SK-N-SH (cell line): ENCODE measurements at regions not wholly inside any gene's neighbourhood (a gene's known extent, or its start where the extent isn't known, plus 50 kb on each side); places are given as distances from the start of the nearest gene placed in this dataset.

Experiments
- CTCF ChIA-PET: fragments of 300-600, 350-600 bp; formaldehyde crosslinking; extraction: SDS; loops from one replicate; lab custom pipeline; 2021; lab: Yijun Ruan, JAX
- POLR2A ChIA-PET: fragments of 350-600 bp; sonication (Branson Sonifier 250); formaldehyde crosslinking; extraction: SDS; loops from one replicate; lab custom pipeline; 2020; ENCODE audit warnings: antibody characterized with exemption, inconsistent platforms; lab: Yijun Ruan, JAX
- DNase-seq: peaks from one replicate; pipeline ENCODE4 v3.0.0; 2012
- H2AFZ ChIP-seq: fragments of 200-600 bp; sonication (generic); 2 replicates; pipeline ENCODE4 v1.8.1; 2016; ENCODE audit warnings: antibody characterized with exemption, mild to moderate bottlenecking, low read depth
- H3F3A ChIP-seq: fragments of 200-600 bp; sonication (generic); replicated peaks from 2 replicates; pipeline ENCODE3; 2016; ENCODE audit warnings: antibody characterized with exemption, mild to moderate bottlenecking; ENCODE audit not compliant: insufficient read depth
- H3K27ac ChIP-seq, 2 experiments: fragments of 200-500 bp in 1 of 2; fragments of 200-600 bp in 1 of 2; sonication (Bioruptor generic) in 1 of 2; sonication (generic), shearing (Covaris generic) in 1 of 2; 2 replicates each; pipeline versions ENCODE4 v1.5.1 to v1.6.1; 2014 to 2016; ENCODE audit warnings: low read depth in 2 of 2, inconsistent platforms in 1 of 2, low read length in 1 of 2, mild to moderate bottlenecking in 1 of 2, mixed read lengths in 1 of 2
- H3K27me3 ChIP-seq: fragments of 200-600 bp; sonication (generic), shearing (Covaris generic); 2 replicates; pipeline ENCODE4 v1.6.1; 2016; ENCODE audit warnings: mixed run types; ENCODE audit not compliant: insufficient read depth
- H3K36me3 ChIP-seq, 2 experiments: fragments of 200-500 bp in 1 of 2; fragments of 200-600 bp in 1 of 2; sonication (Bioruptor generic) in 1 of 2; sonication (generic) in 1 of 2; replicated peaks in 1 of 2; 2 replicates each; pipeline versions ENCODE3 to v1.5.1; 2014 to 2016; ENCODE audit warnings: low read length in 1 of 2, mild to moderate bottlenecking in 1 of 2; ENCODE audit not compliant: insufficient read depth in 2 of 2, control insufficient read depth in 1 of 2
- H3K4me1 ChIP-seq, 2 experiments: fragments of 200-500 bp in 1 of 2; fragments of 200-600 bp in 1 of 2; sonication (Bioruptor generic) in 1 of 2; sonication (generic), shearing (Covaris generic) in 1 of 2; 2 replicates each; pipeline versions ENCODE4 v1.5.1 to v1.6.1; 2014 to 2016; ENCODE audit warnings: low read depth in 1 of 2, low read length in 1 of 2, mixed run types in 1 of 2; ENCODE audit not compliant: insufficient read depth in 2 of 2, control insufficient read depth in 1 of 2
- H3K4me2 ChIP-seq: fragments of 200-600 bp; sonication (generic), shearing (Covaris generic); 2 replicates; pipeline ENCODE4 v1.6.1; 2017; ENCODE audit warnings: mixed run types
- H3K4me3 ChIP-seq, 2 experiments: fragments of 200-500 bp in 1 of 2; fragments of 200-600 bp in 1 of 2; sonication (Bioruptor generic) in 1 of 2; sonication (generic), shearing (Covaris generic) in 1 of 2; 2 replicates each; pipeline versions ENCODE4 v1.5.1 to v1.8.1; 2014 to 2016; ENCODE audit warnings: low read depth in 2 of 2, inconsistent platforms in 1 of 2, low read length in 1 of 2, mild to moderate bottlenecking in 1 of 2, mixed read lengths in 1 of 2, moderate library complexity in 1 of 2
- H3K79me2 ChIP-seq: fragments of 200-600 bp; sonication (generic); 2 replicates; pipeline ENCODE4 v1.8.1; 2017; ENCODE audit warnings: mild to moderate bottlenecking; ENCODE audit not compliant: insufficient read depth
- H3K9ac ChIP-seq: fragments of 200-600 bp; sonication (generic); 2 replicates; pipeline ENCODE4 v1.6.1; 2017; ENCODE audit warnings: mixed run types
- H3K9me2 ChIP-seq: fragments of 200-600 bp; sonication (generic); 2 replicates; pipeline ENCODE4 v1.6.1; 2017; ENCODE audit warnings: mixed run types
- H3K9me3 ChIP-seq: fragments of 200-600 bp; sonication (generic); 2 replicates; pipeline ENCODE4 v1.6.1; 2017; ENCODE audit warnings: mixed run types, mild to moderate bottlenecking, moderate library complexity
- H4K20me1 ChIP-seq: fragments of 200-600 bp; sonication (generic); 2 replicates; pipeline ENCODE4 v1.6.1; 2017; ENCODE audit warnings: mild to moderate bottlenecking, mixed run types; ENCODE audit not compliant: insufficient read depth
- EZH2phosphoT487 ChIP-seq: fragments of 200-600 bp; sonication (generic); IDR thresholded peaks from 2 replicates; pipeline ENCODE4 v1.6.1; 2017; ENCODE audit warnings: low read depth, mixed run types, mild to moderate bottlenecking, antibody characterized with exemption, moderate library complexity, borderline replicate concordance
- FOXJ3 ChIP-seq: sonication (generic); formaldehyde crosslinking; IDR thresholded peaks from 2 replicates; pipeline ENCODE4 v1.5.1; 2020; ENCODE audit warnings: mild to moderate bottlenecking, missing genetic modification reagents
- FOXM1 ChIP-seq: IDR thresholded peaks from 2 replicates; pipeline ENCODE4 v1.4.0; 2012; ENCODE audit warnings: low read depth, mild to moderate bottlenecking
- MEF2A ChIP-seq: IDR thresholded peaks from 2 replicates; pipeline ENCODE4 v1.4.0; 2012; ENCODE audit warnings: low read depth, borderline replicate concordance
- MXI1 ChIP-seq: IDR thresholded peaks from 2 replicates; pipeline ENCODE4 v1.6.1; 2012; ENCODE audit warnings: mild to moderate bottlenecking, low read depth, low read length, improper control_type of control experiment
- NFIC ChIP-seq: IDR thresholded peaks from 2 replicates; pipeline ENCODE4 v1.4.0; 2012; ENCODE audit warnings: borderline replicate concordance
- NRF1 ChIP-seq: IDR thresholded peaks from 2 replicates; pipeline ENCODE4 v1.6.1; 2012; ENCODE audit warnings: low read depth, mild to moderate bottlenecking, low read length
- POLR2AphosphoS5 ChIP-seq: IDR thresholded peaks from 2 replicates; pipeline ENCODE4 v1.6.1; 2012; ENCODE audit warnings: low read depth, low read length
- RCOR1 ChIP-seq: fragments of 150-350 bp; IDR thresholded peaks from 2 replicates; pipeline ENCODE4 v1.6.1; 2017; ENCODE audit warnings: antibody characterized with exemption, low read length
- RFX5 ChIP-seq: IDR thresholded peaks from 2 replicates; pipeline ENCODE4 v1.6.1; 2012; ENCODE audit warnings: mild to moderate bottlenecking, improper control_type of control experiment, low read length
- SIN3A ChIP-seq: IDR thresholded peaks from 2 replicates; pipeline ENCODE4 v1.6.1; 2012; ENCODE audit warnings: low read depth, mild to moderate bottlenecking, low read length, moderate library complexity, borderline replicate concordance
- TCF12 ChIP-seq: IDR thresholded peaks from 2 replicates; pipeline ENCODE4 v1.4.0; 2012
- TEAD4 ChIP-seq: IDR thresholded peaks from 2 replicates; pipeline ENCODE4 v1.4.0; 2012; ENCODE audit warnings: mild to moderate bottlenecking, borderline replicate concordance; ENCODE audit not compliant: insufficient read depth
- USF1 ChIP-seq: IDR thresholded peaks from 2 replicates; pipeline ENCODE4 v1.4.0; 2012; ENCODE audit warnings: low read depth, borderline replicate concordance
- USF2 ChIP-seq: fragments of 150-350 bp; IDR thresholded peaks from 2 replicates; pipeline ENCODE4 v1.6.1; 2017; ENCODE audit warnings: antibody characterized with exemption, low read length, low read depth, borderline replicate concordance
- YY1 ChIP-seq: IDR thresholded peaks from 2 replicates; pipeline ENCODE4 v1.4.0; 2012; ENCODE audit warnings: low read depth, mild to moderate bottlenecking
- WGBS: methylation state at CpG from one replicate; pipeline ENCODE4 v1.1.6; 2017; ENCODE audit warnings: low lambda C conversion rate; 5-methylcytosine and 5-hydroxymethylcytosine counted together

- TF ChIP-seq RCOR1, result no peak
- no peak for TF ChIP-seq NFIC
- no peak for TF ChIP-seq EZH2phosphoT487
- Histone ChIP-seq H3K4me1 (no peaks in the 10 kb centered on the region), H4K20me1 (no peaks in the 10 kb centered on the region), H3K27ac (no peak overlapping the region), H3K4me2 (no peak overlapping the region), H3K9ac (no peak overlapping the region), H3K9me2 (no peaks in the 10 kb centered on the region), H3K4me3 (no peak overlapping the region), H3K27me3 (no peaks in the 10 kb centered on the region), H2AFZ (no peak overlapping the region), H3K79me2 (no peaks in the 10 kb centered on the region), H3F3A (no peaks in the 10 kb centered on the region), H3K9me3 (no peaks in the 10 kb centered on the region), H3K36me3 (no peaks in the 10 kb centered on the region)
- DNase-seq, result no peak
- WGBS, result 33% methylated on average over 4 of the region's 4 CpGs
- ChIA-PET CTCF (interaction anchor here (0.7 to 1.3 kb wide), 2 partner anchors 11 to 21 kb away, joined by 3 read pairs; no protein-coding TSS in a partner anchor), POLR2A (no interaction called here)
Observed at GRCh38 chr10:62900829-62901571, 84.8 kb upstream of the EGR2 start.

- H3K9me2 ChIP-seq, result no peaks in the 10 kb centered on the region
- H3K4me1 ChIP-seq, result no peaks in the 10 kb centered on the region
- H2AFZ ChIP-seq, result no peak overlapping the region
- no peak overlapping the region for H3K4me2 ChIP-seq
- TF ChIP-seq MEF2A (no peak), USF2 (no peak), NRF1 (no peak), FOXM1 (no peak), TEAD4 (no peak), USF1 (no peak), SIN3A (no peak), FOXJ3 (CRISPR knock-in tag) (no peak), NFIC (no peak), RCOR1 (no peak), RFX5 (no peak), POLR2AphosphoS5 (no peak), EZH2phosphoT487 (no peak), MXI1 (no peak), TCF12 (no peak), YY1 (no peak)
- no peak overlapping the region for H3K27ac ChIP-seq
- H3K27me3 ChIP-seq, result no peaks in the 10 kb centered on the region
- no peaks in the 10 kb centered on the region for H3K79me2 ChIP-seq
- H4K20me1 ChIP-seq, result no peaks in the 10 kb centered on the region
- H3K36me3 ChIP-seq, result no peaks in the 10 kb centered on the region
- H3K9me3 ChIP-seq, result no peaks in the 10 kb centered on the region
- no peak for DNase-seq
- POLR2A ChIA-PET, result no interaction called here
- no peak overlapping the region for H3K4me3 ChIP-seq
- 40% methylated on average over 3 of the region's 3 CpGs for WGBS
- CTCF ChIA-PET, result interaction anchor here (1.3 kb wide), 1 partner anchor 13 kb away, joined by 3 read pairs; no protein-coding TSS in a partner anchor
- H3K9ac ChIP-seq, result no peak overlapping the region
- no peaks in the 10 kb centered on the region for H3F3A ChIP-seq
Observed at GRCh38 chr10:62899311-62899710, 83.1 kb upstream of the EGR2 start.
